GM13976 (cell line): ENCODE measurements at regions not wholly inside any gene's neighbourhood (a gene's known extent, or its start where the extent isn't known, plus 50 kb on each side); places are given as distances from the start of the nearest gene placed in this dataset.
"Not testable (repeated sequence)": the region's sequence is repeated elsewhere in the genome, so short reads cannot be mapped to it uniquely, and the experiment has no call there.

Source experiments
- DNase-seq: peaks from one replicate; pipeline ENCODE4 v3.0.0; 2012; ENCODE audit warnings: low spot score
- CTCF ChIP-seq: IDR thresholded peaks from 2 replicates; pipeline ENCODE4 v1.5.1; 2012; ENCODE audit warnings: borderline replicate concordance, mild to moderate bottlenecking; ENCODE audit not compliant: insufficient read depth; ENCODE audit errors: extremely low read depth, missing control alignments, control extremely low read depth
- in situ Hi-C: fragments of 300-500 bp; cut with MboI; formaldehyde crosslinking; loops from one replicate; pipeline ENCODE4 v1.12.0; 2022; ENCODE audit warnings: low sequenced_read_pairs, mixed read lengths, inconsistent platforms; ENCODE audit not compliant: unreplicated experiment

GRCh38 chr16:14384745-14385144 is 245.3 kb downstream of the PARN start:
- no peak for TF ChIP-seq CTCF
- no peak for DNase-seq
- in situ Hi-C loops, result no loop called here

DNA sequence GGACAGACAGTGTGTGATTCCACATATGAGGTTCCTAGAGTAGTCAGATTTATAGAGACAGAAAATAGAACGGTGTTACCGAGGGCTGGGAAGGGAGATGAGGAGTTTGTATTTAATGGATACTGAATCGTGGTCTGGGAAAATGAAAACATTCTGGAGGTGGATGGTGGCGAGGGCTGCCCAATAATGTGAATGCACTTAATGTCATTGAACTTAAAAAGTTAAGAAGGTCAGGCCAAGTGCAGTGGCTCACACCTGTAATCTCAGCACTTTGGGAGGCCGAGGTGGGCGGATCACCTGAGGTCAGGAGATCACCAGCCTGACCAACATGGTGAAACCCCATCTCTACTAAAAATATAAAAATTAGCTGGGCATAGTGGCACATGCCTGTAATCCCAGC is 246.2 kb downstream of the PARN start:
- DNase-seq, in situ Hi-C loops: not testable (repeated sequence)

DNA sequence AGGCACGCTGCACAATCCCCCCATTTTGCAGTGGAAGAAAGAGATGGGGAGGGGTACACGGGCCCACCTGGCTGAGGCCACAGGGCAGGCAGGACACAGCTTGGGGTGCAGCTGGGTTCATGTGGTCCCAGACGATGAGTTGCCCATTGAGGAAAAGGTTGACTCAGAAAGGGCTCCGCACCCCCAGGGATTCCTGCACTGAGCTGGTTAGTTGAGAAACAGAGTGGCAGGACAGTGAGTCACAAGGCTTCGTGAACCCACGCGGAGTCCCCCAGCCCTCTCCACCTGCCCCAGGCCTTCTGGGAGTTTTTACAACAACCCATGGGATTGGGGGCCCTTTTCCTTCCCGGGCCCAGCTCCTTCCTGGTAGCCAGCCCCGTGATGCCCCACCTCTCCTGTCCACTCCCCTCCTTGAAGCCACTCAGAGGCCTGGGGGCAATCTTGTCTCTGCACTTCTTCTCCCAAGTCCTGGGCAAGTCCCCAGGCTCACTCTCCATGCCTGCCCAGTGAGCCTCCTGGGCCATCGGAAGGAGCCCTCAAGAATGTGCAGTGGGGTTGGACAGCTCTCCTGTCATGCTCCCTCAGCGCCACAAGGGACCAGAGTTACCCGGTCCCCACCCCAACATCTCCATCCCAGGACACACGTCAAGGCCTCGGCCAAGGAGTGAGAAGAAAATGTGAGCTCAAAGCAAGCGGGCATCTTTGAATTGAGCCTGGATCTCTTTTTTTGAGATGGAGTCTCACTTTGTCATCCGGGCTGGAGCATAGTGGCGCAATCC is 251.2 kb downstream of the PARN start:
- DNase-seq, result no peak
- TF ChIP-seq CTCF, result no peak
- in situ Hi-C loops, result no loop called here

DNA sequence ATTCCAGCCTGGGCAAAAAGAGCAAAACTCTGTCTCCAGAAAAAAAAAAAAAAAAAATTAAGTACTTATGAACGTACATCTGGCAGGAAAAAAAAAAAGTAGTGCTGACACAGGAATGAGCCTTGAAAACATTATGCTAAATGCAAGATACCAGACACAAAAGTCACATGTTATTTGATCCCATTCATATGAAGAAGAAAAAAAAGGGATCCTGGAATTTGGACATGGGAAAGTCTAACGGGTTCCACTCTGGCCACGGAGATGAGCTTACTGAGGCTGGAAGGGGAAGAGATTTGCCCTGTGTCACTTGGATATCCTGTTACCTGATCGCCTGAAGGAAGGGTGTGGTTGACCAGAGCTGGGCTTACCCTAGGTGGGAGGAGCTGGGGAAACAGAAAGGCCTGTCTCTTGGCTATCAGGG is 251.9 kb downstream of the PARN start:
- no peak for DNase-seq
- in situ Hi-C loops, result no loop called here
- no peak for TF ChIP-seq CTCF

- in situ Hi-C loops, result no loop called here
- DNase-seq, result no peak
- no peak for TF ChIP-seq CTCF
Measured at GRCh38 chr16:14377326-14377725, 252.7 kb downstream of the PARN start.

DNA sequence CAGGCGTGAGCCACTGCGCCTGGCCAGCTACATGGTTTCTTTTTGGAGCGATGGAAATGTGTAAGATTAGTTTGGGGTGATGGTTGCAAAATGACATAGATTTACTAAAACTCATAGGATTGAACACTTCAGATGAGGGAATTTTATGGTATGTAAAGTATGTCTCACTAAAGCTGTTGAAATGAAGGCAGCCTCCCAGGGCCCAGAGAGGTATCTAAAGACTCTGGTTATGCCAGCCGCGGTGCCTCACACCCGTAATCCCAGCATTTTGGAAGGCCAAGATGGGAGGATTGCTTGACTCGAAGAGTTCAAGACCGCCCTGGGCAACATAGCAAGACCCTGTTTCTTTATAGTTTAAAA is 254.9 kb downstream of the PARN start:
- in situ Hi-C loops, result no loop called here
- TF ChIP-seq CTCF, result no peak
- DNase-seq, result no peak

GRCh38 chr16:14374451-14375131 is 255.5 kb downstream of the PARN start:
- in situ Hi-C loops, result no loop called here
- no peak for DNase-seq
- no peak for TF ChIP-seq CTCF
